ENCODE measurements at regions not wholly inside any gene's neighbourhood (a gene's known extent, or its start where the extent isn't known, plus 50 kb on each side); places are given as distances from the start of the nearest gene placed in this dataset.

DNA sequence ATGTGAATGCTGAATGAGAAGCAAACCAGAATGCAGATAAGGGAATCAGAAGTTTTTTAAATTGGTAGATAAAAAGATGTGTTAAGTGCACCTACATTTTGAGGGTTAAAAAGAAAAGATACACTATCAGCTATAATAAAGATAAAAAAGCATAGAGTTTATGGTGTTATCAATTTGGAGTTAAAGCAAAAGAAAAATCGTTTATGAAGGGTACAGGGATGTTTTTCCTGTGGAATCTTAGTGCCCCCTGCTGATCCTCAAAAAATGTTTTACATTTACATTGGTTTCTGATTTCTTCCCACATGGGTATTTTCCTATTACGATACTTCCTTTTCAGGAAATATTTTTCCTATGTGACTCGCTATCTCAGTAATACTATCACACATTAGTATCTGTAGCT lies 293.5 kb downstream of the MRPL39 start:
- TF ChIP-seq POLR2A (IDR thresholded peaks at IDR 0.05): no peak
- TF ChIP-seq, protein P1, sequence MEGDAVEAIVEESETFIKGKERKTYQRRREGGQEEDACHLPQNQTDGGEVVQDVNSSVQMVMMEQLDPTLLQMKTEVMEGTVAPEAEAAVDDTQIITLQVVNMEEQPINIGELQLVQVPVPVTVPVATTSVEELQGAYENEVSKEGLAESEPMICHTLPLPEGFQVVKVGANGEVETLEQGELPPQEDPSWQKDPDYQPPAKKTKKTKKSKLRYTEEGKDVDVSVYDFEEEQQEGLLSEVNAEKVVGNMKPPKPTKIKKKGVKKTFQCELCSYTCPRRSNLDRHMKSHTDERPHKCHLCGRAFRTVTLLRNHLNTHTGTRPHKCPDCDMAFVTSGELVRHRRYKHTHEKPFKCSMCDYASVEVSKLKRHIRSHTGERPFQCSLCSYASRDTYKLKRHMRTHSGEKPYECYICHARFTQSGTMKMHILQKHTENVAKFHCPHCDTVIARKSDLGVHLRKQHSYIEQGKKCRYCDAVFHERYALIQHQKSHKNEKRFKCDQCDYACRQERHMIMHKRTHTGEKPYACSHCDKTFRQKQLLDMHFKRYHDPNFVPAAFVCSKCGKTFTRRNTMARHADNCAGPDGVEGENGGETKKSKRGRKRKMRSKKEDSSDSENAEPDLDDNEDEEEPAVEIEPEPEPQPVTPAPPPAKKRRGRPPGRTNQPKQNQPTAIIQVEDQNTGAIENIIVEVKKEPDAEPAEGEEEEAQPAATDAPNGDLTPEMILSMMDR (IDR thresholded peaks at IDR 0.05): no peak

All from vagina (tissue), 2 donors.